ENCODE measurements at regions not wholly inside any gene's neighbourhood (a gene's known extent, or its start where the extent isn't known, plus 50 kb on each side); places are given as distances from the start of the nearest gene placed in this dataset.
"Not testable (repeated sequence)": the region's sequence is repeated elsewhere in the genome, so short reads cannot be mapped to it uniquely, and the experiment has no call there.

DNA sequence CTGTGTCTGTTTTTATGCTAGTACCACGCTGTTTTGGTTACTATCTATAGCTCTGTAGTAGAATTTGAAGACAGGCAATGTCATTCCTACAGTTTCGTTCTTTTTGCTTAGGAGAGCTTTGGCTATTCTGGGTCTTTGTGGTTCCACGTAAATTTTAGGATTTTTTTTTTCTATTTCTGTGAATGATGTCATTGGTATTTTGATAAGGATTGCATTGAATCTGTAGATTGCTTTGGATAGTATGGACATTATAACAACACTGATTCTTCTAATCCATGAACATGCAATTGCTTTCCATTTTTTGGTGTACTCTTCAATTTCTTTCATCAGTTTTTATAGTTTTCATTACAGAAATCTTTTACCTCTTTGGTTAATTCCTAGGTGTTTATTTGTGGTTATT is 345.2 kb downstream of the TMEM121 start:
- DNase-seq (ENCODE audit: low read depth in 3 of 3) = no peak

- DNase-seq (ENCODE audit: low read depth in 3 of 3) = no peak
These were observed 347.6 kb downstream of the TMEM121 start for GRCh38 chr14:105873870-105874512.

- no peak for DNase-seq (ENCODE audit: low read depth in 3 of 3)
These were observed 349.8 kb downstream of the TMEM121 start for GRCh38 chr14:105876158-105876557.

DNA sequence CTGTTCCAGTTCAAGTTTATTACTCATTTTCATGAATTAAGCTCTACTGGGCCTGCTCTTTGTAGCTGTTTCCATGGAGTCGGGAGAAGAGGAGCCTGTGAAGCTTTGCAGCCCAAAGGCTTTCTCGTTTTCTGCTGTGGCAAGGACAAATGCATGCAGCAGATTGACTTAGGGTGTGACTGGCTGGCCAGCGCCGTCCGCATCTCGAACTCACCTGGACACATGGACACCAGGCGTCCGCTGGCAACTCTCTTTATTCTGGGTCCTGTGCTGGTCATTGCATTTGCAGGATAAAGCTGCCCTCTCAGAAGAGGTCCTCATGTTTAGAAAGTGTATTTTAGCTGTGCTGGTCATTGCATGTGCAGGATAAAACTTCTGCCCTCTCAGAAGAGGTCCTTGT is 350.4 kb downstream of the TMEM121 start:
- DNase-seq (ENCODE audit: low read depth in 3 of 3) = no peak

- DNase-seq (ENCODE audit: low read depth in 3 of 3) = no peak
These were observed 351.3 kb downstream of the TMEM121 start for GRCh38 chr14:105877645-105878044.

DNA sequence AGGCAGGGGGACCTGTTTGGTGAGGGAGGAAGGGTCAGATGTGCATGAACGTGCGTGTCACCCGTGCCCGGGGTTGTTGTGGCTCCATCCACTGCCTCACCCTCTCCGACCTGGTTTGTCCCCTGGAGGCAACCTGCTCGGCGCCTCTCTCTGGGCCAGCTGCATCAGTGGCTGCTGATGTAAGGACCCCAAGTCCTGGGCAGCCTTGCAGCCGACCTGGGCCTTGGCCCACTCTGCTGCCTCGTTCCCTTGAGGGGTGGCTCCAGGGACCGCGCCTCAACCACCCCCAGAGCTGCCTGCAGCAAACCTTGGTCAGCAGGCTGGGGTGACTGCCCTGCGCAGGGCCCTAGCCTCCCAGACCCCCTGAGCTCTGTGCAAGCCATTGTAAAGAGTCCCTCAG is 351.7 kb downstream of the TMEM121 start:
- no peak for DNase-seq (ENCODE audit: low read depth in 3 of 3)

GRCh38 chr14:105878554-105878953 is 352.2 kb downstream of the TMEM121 start:
- no peak for DNase-seq (ENCODE audit: low read depth in 3 of 3)

GRCh38 chr14:105879503-105879866 is 353.1 kb downstream of the TMEM121 start:
- no peak for DNase-seq (ENCODE audit: low read depth in 3 of 3)

GRCh38 chr14:105879867-105880561 is 353.6 kb downstream of the TMEM121 start:
- no peak for DNase-seq (ENCODE audit: low read depth in 3 of 3)

DNA sequence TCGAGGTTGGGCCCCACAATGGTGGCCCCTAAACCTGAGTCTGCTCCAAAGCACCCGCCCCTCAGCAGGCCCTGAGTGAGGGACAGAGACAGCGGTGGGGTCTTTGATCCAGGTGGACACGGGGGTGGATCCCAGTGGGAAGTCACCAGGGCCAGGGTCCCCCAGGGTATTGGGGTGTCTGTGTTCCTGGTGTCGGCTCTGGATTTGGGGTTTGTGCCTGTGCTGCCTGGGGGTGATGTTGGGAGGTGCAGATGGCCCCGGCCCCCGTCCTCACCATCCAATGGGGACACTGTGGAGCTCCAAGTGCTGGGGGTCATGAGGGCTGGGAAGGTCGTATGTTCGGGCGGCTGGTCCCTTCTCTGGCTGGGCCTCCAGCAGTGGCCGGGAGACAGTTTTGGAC is 354.2 kb downstream of the TMEM121 start:
- no peak for DNase-seq (ENCODE audit: low read depth in 3 of 3)

DNA sequence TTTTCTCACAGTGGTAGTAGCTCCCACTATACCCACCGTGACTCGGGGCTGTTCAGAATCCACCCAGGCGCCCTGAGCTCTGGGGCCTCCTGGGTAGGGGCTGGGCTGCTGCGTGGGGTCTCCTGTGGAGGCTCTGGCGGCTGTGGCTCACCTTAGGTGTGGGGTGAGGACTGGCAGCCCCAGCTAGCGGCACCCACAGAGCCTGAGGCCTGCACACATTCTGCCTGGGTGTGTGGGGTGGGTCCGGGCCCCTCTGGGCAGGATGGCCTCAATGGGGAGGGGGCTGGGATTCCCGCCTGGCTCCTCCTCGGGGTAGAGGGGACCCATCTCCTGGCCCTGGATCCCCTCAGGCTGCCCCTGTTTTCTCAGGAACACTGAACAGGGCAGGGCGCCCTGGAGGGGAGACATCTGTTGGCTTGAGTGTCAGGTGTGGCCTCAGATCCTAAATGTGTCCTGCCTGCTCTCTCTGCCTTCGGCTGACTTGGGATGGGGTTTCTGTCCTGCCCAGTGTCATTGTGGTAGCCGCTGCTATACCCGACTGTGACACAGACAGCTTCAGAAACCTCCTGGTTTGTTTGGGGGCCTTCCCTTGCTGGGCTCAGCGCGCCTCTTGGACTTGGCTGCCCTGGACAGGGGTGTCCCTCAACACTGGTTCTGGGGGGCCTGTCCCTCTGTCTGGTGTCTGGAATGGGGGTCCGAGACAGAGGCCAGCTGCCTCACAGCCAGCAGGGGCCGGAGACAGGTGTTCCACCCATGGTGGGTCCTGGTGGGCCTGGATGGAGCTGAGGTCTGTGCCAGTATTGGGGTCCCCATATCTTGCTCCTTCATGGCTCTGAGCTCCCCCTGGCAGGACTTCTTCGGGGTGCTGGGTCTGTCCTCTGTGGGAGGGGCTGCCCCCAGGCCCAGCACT is 354.9 kb downstream of the TMEM121 start:
- no peak for DNase-seq (ENCODE audit: low read depth in 3 of 3)

DNA sequence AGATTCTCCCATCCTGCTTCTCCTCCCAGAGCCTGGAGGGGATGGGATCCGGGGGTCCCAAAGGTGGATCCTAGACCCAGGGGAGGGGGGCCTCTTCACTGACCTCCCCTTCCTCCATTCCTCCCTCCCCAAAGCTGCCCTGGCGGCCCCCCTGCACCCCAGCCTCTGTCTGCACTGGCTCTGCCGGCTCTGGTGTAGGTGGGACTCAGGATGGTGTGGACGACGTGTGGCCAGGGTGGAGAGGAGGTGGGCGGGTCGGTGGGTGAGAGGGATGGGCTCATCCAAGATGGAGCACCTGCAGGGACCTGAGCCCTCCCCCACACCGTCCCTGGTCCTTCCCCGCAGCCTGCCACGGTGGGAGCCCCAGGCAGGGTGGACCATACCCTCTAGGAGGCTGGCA is 355.6 kb downstream of the TMEM121 start:
- DNase-seq (ENCODE audit: low read depth in 3 of 3) = not testable (repeated sequence)

- no peak for DNase-seq (ENCODE audit: low read depth in 3 of 3)
These were observed 356.2 kb downstream of the TMEM121 start for GRCh38 chr14:105882626-105883025.

GRCh38 chr14:105883066-105884005 is 357.0 kb downstream of the TMEM121 start:
- no peak for DNase-seq (ENCODE audit: low read depth in 3 of 3)

GRCh38 chr14:105884192-105884807 is 357.9 kb downstream of the TMEM121 start:
- not testable (repeated sequence) for DNase-seq (ENCODE audit: low read depth in 3 of 3)

GRCh38 chr14:105884808-105885281 is 358.5 kb downstream of the TMEM121 start:
- no peak for DNase-seq (ENCODE audit: low read depth in 3 of 3)

DNA sequence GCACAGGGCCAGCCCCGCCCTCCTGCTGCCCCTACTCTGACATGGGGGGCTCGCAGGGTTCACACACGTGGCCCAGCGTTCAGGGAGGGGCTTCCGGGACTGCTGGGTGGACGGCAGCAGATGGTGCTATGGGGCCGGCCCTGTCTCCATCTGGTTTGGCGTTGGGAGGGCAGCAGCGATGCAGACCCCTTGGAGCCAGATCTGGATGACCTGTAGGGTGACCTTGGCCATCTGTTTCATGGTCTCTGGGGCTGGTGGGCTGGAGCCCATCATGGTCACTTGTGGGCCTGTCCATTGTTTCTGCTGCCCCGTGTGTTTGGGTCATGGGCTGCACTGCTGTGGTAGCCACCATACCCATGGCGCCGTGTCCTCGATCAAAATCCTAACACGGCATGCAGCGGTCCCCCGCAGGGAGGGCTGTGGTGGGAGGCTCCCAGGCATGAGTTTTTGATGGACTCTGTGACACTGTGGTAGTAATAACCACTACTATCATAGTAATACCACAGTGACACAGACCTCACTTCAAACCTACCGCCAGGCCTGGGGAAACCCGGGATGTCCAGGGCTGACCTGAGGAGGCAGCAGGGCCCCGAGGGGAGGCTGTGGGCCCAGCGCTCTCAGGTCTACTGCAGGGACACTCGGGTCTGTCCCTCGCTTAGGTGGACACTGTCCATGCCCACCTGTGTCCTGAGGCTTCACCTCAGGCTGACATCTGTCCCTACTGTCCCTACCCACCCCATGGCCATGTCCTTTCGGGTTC is 359.4 kb downstream of the TMEM121 start:
- no peak for DNase-seq (ENCODE audit: low read depth in 3 of 3)

- DNase-seq (ENCODE audit: low read depth in 3 of 3) = not testable (repeated sequence)
These were observed 360.4 kb downstream of the TMEM121 start for GRCh38 chr14:105886791-105887191.

DNA sequence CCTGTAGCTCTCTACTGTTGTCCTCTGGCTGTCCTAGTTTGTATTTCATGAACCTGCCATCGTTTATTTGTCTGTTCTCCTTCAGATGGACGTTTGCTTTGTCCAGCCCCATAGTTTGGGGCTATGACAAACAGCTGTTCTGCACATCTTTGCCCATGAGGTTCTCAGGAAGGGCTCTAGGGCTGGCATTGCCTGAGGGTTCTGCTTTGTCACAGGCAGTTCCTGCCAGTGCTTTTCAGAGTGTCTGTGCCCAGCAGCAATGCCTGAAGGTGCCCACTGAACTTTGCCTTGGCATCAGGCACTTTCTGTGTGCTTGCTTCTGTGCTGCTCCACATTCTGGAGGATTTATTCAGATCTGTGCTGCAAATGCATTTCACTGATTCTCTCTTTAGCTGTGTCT is 361.3 kb downstream of the TMEM121 start:
- no peak for DNase-seq (ENCODE audit: low read depth in 3 of 3)

DNA sequence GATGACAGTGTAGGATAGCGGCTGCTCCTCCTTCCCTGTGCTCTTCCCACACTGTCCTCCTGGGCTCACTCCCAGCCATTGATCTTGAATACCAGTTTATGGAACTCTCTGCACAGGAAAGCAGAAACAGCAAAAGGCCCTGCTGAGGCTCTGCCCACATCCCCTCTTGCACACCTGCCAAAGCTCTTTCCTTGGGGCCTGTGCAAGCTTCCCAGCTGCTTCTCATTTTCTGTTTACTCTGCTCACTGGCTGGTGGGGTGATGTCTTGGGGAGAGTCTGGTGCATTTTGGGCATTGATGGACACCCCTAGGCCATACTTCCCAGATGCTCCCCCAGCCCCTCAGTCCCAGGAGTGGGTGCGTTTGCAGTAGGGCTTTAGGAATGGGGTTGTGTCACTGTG is 361.8 kb downstream of the TMEM121 start:
- no peak for DNase-seq (ENCODE audit: low read depth in 3 of 3)
